GM18873 (cell line): ENCODE measurements at regions not wholly inside any gene's neighbourhood (a gene's known extent, or its start where the extent isn't known, plus 50 kb on each side); places are given as distances from the start of the nearest gene placed in this dataset.

ENCODE experiments used
- ATAC-seq: cut with Tn5 transposase; IDR thresholded peaks from one replicate; pipeline ENCODE4 v1.9.1; 2021; ENCODE audit warnings: mild to moderate bottlenecking, moderate library complexity, moderate number of reproducible peaks; ENCODE audit not compliant: unreplicated experiment, low FRiP score

- no peak for ATAC-seq
Observed at GRCh38 chr15:95887666-95888390, 442.7 kb upstream of the NR2F2 start.

GRCh38 chr15:95888762-95889161, 441.7 kb upstream of the NR2F2 start:
- ATAC-seq, result no peak

- no peak for ATAC-seq
Observed at GRCh38 chr15:95894407-95894956, 436.0 kb upstream of the NR2F2 start.

GRCh38 chr15:95895508-95895907, 435.0 kb upstream of the NR2F2 start:
- ATAC-seq, result no peak

- ATAC-seq, result no peak
Observed at GRCh38 chr15:95897651-95898050, 432.8 kb upstream of the NR2F2 start.

GRCh38 chr15:95898761-95899160, 431.7 kb upstream of the NR2F2 start:
- ATAC-seq, result no peak

GRCh38 chr15:95901271-95901670, 429.2 kb upstream of the NR2F2 start:
- no peak for ATAC-seq

GRCh38 chr15:95902606-95903005, 427.9 kb upstream of the NR2F2 start:
- no peak for ATAC-seq

GRCh38 chr15:95903352-95903751, 427.1 kb upstream of the NR2F2 start:
- no peak for ATAC-seq

- no peak for ATAC-seq
Observed at GRCh38 chr15:95910643-95911212, 419.8 kb upstream of the NR2F2 start.

- ATAC-seq, result no peak
Observed at GRCh38 chr15:95911570-95912279, 418.8 kb upstream of the NR2F2 start.

GRCh38 chr15:95912280-95912625, 418.2 kb upstream of the NR2F2 start:
- no peak for ATAC-seq

GRCh38 chr15:95912728-95913127, 417.8 kb upstream of the NR2F2 start:
- ATAC-seq, result no peak

GRCh38 chr15:95916568-95916967, 413.9 kb upstream of the NR2F2 start:
- no peak for ATAC-seq

- ATAC-seq, result no peak
Observed at GRCh38 chr15:95918525-95918924, 412.0 kb upstream of the NR2F2 start.

GRCh38 chr15:95919460-95919859, 411.0 kb upstream of the NR2F2 start:
- ATAC-seq, result no peak

GRCh38 chr15:95921404-95921803, 409.1 kb upstream of the NR2F2 start:
- ATAC-seq, result no peak

GRCh38 chr15:95922431-95922830, 408.1 kb upstream of the NR2F2 start:
- no peak for ATAC-seq

GRCh38 chr15:95923792-95924191, 406.7 kb upstream of the NR2F2 start:
- ATAC-seq, result no peak

GRCh38 chr15:95928822-95929221, 401.7 kb upstream of the NR2F2 start:
- ATAC-seq, result no peak

- peak; percentile 93 for ATAC-seq
Observed at GRCh38 chr15:95929232-95929846, 401.2 kb upstream of the NR2F2 start.
